ENCODE measurements at regions not wholly inside any gene's neighbourhood (a gene's known extent, or its start where the extent isn't known, plus 50 kb on each side); places are given as distances from the start of the nearest gene placed in this dataset.
"Not testable (repeated sequence)": the region's sequence is repeated elsewhere in the genome, so short reads cannot be mapped to it uniquely, and the experiment has no call there.

DNA sequence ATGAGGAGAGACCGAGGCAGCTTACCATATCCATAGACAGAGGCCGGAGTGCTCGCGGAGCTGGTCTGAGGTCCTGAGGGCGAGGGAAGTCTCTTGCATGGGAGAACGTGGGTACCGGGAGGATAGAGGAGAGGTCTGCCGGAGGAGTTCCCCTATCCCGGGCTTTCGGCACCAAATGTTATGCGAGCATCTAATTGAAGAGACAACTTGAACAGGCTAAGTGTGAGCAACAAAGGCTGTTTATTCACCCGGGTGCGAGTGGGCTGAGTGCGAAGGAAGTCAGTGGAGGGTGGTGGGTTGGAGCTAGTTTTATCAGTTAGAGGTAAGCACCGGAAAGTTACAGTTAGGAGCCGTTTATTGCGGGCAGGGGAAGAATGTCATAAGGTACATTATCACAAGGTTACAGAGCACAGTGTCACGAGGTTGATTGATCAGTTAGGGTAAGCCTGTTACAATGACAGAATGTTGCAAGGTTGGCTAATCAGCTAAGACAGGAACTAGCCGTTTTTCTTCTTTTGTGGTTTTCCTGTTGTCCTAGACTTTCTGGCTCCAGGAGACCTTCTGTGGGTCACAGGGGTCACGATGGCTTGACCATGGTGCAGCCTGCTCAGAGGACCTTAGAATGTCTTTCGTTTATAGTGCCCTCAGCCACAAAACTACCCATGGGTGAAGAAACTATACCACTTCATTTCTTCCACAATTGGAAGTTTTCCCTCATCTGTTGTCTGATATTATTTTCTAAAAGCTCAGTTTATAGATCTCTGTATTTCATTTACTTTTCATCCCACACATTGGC is 746.0 kb upstream of the ADGRB3 start:
- DNase-seq: no peak

DNA sequence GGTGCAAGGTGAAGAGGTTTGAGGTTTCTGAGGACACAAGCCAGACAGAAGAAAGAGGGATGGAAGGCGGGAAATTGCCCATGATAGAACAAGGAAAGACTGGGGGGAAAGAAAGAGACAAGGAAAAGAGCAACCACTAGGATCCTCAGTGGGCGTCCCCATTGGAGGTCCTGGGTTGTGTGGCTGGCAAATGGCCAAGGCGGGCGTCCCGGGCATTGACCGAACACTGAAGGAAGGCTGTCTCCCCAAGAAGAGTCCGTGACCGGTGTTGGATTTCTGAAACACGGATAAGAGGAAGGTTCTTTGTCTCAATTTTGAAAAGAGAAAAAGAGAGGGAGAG is 746.6 kb upstream of the ADGRB3 start:
- DNase-seq: no peak

DNA sequence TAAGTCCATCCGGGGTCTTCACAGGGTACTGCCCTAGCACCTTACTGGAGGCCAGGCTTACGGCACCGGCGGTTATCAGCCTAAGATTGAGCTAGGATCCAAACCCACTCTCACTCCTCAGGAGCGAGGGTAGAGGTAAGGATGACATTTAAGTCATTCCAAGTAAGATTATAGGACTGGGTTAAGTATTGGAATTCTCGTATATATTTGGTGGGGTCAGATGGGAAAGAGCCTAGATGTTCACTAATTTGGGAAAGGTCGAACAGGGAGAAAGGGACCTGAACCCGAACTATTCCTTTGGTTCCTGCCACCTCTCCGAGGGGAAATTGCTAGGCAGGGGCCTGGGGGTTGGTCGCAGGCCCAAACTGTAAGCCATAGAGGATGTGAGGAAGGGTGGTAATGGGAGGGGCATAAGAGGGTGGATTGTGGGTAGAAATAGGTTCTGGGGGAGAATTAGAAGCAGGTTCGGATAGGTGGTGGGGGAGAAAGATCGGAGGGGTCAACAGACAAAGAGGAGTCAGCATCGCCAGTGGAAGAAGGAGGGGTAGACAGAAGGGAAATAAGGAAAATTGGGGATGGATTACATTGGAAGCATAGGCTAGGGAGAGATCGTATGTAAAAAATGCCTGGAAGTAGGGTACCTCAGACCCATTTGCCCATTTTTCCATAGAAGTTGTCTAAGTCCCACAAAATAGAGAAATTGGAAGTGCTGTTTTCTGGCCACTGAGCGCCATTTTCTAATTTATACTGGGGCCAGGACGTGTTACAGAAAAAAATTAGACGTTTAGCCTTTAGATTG is 747.1 kb upstream of the ADGRB3 start:
- DNase-seq: no peak

- DNase-seq: no peak
Measured at GRCh38 chr6:67887419-67887746, 747.7 kb upstream of the ADGRB3 start.

DNA sequence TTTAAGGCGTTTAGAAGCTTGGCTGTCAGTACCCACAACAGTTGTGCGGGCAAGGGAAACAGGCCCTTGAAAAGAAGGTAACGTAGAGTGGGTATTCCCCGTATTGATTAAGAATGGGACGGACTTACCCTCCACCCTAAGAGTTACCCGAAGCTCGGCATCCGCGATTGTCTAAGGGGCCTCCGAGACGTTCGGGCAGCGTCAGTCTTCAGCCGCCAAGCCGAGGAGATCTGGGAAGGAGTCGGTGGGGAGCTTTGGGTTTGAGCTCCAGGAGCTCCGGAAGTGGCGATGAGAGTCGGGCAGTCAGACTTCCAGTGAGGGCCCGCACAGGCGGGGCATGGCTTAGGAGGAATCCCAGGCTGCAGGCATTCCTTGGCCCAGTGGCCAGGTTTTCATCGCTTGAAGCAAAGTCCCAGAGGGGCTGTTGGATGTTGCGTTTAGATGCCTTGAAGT is 748.2 kb upstream of the ADGRB3 start:
- DNase-seq: no peak

GRCh38 chr6:67886036-67886707 is 748.9 kb upstream of the ADGRB3 start:
- no peak for DNase-seq

- DNase-seq: no peak
Measured at GRCh38 chr6:67885081-67886033, 749.7 kb upstream of the ADGRB3 start.

DNA sequence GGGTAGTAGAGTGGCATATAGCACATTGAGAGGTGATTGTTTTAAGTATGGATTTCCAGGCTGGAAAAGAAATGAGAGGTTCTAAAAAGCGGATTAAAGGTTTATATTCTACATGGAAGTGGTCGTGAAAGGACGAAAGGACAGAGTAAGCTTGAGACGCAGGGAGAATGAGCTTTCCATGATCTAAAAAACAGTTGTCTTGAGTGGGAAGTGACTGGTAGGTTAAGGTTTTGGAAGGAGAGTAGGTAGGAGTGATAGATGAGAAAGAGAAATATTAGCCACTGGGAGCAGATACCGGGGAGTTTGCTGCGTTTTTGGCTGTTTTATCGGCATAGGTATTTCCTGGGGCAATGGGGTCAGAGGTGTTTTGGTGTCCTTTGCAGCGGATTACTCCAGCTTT is 750.6 kb upstream of the ADGRB3 start:
- DNase-seq: no peak

- no peak for DNase-seq
Measured at GRCh38 chr6:67883500-67884366, 751.3 kb upstream of the ADGRB3 start.

GRCh38 chr6:67882436-67883311 is 752.4 kb upstream of the ADGRB3 start:
- DNase-seq: no peak

DNA sequence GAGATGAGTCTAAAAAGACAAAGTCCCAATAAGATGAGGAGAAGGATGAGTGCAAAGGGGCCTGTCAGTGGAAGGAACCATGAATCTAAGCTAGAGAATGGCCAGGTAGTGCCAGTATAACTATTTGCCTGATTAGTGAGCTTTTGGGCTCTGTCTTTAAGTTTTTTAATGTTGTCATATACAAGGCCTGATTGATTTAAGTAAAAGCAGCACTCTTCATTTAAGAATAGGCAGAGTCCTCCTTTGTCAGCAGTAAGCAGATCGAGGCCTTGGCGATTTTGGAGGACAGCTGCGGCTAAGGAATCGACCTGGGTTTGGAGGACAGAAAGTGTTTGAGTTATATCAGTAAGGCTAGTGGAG is 753.4 kb upstream of the ADGRB3 start:
- DNase-seq: no peak

DNA sequence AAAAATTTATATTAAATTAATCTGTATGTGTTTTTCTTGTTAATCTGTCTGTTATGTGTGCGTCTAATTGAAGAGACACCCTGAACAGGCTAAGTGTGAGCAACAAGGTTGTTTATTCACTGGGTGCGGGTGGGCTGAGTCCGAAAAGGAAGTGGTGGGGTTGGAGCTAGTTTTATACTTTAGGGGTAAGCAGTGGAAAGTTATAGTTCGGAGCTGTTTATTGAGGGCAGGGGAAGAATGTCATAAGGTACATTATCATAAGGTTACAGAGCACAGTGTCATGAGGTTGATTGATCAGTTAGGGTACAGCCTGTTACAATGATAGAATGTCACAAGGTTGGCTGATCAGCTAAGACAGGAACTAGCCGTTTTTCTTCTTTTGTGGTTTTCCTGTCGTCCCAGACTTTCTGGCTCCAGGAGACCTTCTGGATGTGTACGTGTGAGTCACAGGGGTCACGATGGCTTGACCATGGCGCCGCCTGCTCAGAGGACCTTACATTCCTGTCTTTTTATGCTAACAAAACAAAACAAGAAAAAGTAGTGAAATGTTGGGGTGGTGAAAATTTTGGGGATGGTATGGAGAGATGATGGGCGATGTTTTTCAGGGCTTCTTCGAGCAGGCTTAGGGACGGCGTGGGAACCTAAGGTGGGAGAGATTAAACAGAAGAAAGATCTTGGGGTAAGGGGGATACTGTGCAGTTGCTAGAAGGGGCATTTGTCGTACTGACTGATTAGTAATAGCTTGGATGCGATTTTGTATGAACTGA is 754.0 kb upstream of the ADGRB3 start:
- DNase-seq: no peak

DNA sequence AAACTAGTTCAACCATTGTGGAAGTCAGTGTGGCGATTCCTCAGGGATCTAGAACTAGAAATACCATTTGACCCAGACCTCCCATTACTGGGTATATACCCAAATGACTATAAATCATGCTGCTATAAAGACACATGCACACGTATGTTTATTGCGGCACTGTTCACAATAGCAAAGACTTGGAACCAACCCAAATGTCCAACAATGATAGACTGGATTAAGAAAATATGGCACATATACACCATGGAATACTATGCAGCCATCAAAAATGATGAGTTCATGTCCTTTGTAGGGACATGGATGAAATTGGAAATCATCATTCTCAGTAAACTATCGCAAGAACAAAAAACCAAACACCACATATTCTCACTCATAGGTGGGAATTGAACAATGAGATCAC is 754.7 kb upstream of the ADGRB3 start:
- not testable (repeated sequence) for DNase-seq

DNA sequence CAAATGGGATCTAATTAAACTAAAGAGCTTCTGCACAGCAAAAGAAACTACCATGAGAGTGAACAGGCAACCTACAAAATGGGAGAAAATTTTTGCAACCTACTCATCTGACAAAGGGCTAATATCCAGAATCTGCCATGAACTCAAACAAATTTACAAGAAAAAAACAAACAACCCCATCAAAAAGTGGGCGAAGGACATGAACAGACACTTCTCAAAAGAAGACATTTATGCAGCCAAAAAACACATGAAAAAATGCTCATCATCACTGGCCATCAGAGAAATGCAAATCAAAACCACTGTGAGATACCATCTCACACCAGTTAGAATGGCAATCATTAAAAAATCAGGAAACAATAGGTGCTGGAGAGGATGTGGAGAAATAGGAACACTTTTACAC is 755.2 kb upstream of the ADGRB3 start:
- DNase-seq: not testable (repeated sequence)

DNA sequence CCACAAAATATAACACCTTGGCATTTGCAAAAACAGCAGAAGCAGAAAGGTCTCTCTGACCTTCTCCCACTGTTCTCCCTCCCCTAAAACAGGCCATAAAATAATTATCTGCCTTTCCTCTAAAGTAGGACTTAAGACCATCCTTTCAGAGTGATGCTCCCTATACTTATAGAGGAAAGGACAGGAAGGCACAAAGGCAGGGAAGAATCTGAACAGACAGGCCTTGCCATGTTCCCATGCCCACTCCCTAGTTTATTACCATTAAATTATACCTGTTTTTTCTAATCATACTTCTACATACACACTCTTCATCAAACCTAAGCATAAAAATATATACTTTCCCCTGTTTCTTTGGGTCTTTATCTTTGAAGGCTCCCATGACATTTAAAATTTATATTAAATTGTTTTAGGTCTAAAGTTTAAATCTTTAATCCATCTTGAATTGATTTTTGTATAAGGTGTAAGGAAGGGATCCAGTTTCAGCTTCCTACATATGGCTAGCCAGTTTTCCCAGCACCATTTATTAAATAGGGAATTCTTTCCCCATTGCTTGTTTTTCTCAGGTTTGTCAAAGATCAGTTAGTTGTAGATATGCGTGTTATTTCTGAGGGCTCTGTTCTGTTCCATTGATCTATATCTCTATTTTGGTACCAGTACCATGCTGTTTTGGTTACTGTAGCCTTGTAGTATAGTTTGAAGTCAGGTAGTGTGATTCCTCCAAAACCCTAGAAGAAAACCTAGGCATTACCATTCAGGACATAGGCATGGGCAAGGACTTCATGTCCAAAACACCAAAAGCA is 755.8 kb upstream of the ADGRB3 start:
- not testable (repeated sequence) for DNase-seq

GRCh38 chr6:67878216-67878615 is 756.9 kb upstream of the ADGRB3 start:
- not testable (repeated sequence) for DNase-seq

DNA sequence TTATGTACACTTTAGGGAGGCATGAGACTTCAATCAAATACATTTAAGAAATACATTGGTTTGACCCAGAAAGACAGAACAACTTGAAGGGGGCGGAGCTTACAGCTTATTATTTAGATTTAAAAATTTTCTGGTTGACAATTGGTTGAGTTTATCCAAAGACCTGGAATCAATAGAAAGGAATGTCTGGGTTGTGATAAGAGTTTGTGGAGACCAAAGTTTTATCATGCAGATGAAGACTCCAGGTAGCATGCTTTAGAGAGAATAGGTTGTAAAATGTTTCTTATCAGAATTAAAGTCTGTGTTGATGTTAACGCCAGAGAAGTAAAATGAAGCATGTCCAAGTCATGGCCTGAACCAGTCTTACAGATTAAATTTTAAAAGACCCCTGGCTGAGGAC is 757.8 kb upstream of the ADGRB3 start:
- no peak for DNase-seq

DNA sequence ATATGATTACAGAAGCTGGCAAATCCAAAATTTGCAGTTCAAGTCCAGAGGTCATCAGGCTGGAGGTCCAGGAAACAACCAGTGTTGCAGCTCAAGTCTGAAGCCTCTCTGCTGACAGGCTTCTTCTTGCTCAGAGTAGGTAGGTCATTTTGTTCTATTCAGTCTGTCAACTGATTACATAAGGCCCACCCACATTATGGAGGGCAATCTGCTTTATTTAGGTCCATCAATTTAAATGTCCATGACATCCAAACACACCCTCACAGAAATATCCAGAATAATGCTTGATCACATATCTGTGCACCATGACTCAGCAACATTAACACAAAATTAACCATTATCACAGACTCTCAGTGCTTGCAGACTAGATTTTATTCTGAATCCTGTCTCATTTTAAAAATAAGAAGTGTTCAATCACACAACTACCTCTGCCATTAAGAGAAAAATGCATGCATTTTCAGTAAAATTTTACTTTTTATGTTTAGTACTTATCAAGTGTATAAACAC is 759.2 kb upstream of the ADGRB3 start:
- no peak for DNase-seq

DNA sequence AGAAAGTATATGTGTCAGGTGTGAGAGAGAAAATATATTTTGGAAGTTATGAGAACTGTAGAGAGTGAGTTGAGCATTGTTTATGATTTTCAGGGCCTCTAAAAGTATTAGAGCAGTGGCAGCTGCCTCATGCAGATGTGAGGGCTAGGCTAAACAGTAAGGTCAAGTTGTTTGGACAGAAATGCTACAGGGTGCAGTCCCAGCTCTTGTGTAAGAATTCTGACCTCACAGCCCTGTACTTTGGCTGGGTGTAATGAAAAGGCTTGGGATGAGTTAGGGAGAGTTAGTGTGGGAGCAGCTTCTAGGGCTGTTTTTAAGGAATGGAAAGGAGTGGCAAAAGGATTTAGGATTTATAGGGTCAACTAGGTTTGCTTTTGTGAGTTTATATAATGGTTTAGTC is 764.8 kb upstream of the ADGRB3 start:
- no peak for DNase-seq

Measured in fibroblast of skin of abdomen (primary cell).